HG03460 (cell line): ENCODE measurements at regions not wholly inside any gene's neighbourhood (a gene's known extent, or its start where the extent isn't known, plus 50 kb on each side); places are given as distances from the start of the nearest gene placed in this dataset.

Experiments
- ATAC-seq: cut with Tn5 transposase; IDR thresholded peaks from one replicate; pipeline ENCODE4 v1.9.1; 2021; ENCODE audit not compliant: unreplicated experiment

DNA sequence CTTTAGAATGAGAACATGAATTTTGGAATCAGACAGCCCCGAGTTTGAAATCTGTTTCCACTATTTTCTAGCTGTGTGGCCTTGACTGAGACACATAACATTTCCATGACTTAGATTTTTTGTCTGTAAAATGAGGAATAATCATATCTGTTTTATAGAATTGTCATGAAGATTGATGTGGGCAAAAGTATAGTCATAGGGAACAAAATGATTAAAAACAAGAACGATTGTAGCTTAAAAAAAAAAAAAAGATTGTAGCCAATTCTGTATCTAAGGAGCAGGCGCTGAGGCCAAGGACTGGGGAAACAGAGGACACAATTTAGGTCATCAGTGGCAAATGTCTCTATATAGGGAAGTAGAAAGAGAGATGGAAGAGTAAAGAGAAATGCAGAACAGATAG, 201.6 kb upstream of the C1QTNF7 start:
- no peak for ATAC-seq

GRCh38 chr4:15231265-15232091, 196.4 kb upstream of the C1QTNF7 start:
- ATAC-seq, result peak; percentile 77

DNA sequence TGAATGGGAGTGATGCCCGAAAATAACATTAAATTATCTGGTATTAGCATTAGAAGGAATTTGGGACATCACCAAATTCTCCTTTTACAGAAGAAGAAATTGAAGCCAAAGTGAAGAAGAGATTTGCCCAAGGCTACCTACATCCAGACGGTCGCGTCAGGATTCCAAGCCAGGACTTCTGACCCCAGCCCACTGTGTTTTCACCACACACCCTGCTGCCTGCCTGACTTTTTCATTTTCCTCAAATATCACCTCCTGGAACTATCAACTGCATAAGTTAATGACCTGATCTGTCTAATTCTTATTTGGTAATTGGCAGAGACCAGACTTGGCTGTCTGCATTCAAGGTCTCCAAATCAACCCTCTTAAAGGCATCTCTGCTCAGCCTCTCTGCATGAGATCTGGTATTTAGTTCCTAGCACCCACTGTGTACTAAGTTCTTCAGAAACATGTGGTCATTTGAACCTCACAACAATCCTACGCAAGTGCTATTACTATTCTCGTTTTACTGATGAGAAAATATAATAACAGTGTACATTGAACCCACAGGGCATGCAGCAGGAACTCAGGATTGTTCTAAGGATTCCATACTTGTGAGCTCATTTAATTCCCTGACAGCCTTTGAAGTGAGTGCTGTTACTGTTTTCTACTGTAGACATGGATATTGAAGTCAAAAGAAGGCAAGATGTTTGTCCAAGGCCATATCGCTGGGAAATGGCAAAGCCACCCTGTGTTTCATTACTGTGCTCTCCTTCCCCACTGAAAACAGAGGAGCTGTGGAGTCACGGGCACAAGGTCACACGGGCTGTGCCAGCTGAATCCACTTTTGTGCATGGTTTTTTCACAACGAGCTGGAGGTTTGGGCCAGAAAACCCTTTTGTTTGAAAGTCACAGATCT, 195.2 kb upstream of the C1QTNF7 start:
- ATAC-seq, result no peak

DNA sequence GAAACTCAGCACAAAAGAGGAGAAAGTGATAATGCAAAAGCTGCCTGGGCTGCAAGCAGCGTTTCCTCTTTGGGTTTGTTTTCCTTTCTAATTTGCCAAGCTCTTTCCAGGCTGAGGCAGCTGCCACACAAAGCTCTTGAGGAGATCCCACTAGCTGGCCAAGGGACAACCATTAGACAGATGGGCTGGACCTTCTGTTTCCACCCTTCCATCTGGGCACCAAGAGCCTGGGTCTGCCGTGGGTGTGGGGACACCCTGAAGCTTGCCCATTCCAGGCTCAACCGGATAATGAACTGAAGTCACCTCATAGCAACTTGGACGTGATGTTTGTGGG, 194.6 kb upstream of the C1QTNF7 start:
- peak; percentile 30 for ATAC-seq

GRCh38 chr4:15233626-15234025, 194.2 kb upstream of the C1QTNF7 start:
- ATAC-seq, result peak; percentile 45

- no peak for ATAC-seq
Measured at GRCh38 chr4:15234116-15234855, 193.5 kb upstream of the C1QTNF7 start.

DNA sequence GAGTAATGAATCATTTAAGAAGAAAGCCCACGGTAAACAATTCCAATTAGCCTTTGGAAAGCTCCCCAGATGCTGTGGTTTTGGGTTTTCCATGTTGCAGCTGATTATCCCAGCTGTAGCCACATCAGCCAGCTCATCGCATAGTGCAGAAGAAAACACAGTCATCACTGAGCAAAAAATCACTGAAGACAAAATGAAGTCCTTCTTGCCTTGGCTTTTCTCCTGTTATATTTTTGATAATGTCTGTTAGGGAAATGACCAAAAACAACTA, 193.0 kb upstream of the C1QTNF7 start:
- no peak for ATAC-seq

DNA sequence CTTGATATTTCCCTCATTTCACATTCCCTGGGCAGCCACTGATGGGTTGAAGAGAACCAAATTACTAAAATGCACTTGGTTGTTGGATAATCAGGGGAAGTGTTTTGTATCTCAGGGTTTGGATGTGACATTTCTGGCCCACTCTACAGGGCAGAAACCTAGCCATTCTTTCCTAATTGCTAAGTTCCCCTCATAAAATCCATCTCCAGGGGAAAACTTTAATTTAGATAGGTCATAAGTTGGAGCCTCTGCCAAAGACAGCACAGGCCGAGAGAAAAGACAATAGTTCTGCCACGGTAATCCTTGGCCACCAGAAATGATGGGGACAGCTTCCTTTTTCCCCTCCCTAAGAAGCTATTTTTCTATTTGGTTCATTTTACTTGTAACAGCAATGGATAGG, 192.7 kb upstream of the C1QTNF7 start:
- ATAC-seq, result no peak

GRCh38 chr4:15237648-15238230, 190.1 kb upstream of the C1QTNF7 start:
- no peak for ATAC-seq

DNA sequence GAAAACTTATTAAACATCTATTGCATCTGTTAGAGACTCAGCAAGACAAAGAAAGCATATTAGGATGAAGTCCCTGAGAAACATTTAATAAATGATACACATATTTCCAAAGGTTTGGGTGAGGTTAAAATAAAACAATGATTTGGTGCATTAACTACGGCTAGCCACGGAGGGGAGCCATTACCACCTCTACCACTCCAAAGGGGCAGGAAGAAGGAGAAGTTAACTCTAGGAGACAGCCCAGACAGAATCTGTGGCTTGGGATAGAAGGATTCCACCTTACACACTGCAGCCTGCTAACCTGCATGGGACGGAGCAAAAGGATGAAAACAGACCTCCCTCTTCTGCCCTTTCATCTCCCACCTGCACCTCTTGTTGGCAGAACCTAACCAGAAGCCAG, 189.1 kb upstream of the C1QTNF7 start:
- no peak for ATAC-seq

- ATAC-seq, result no peak
Measured at GRCh38 chr4:15239866-15240265, 188.0 kb upstream of the C1QTNF7 start.

GRCh38 chr4:15240764-15241163, 187.1 kb upstream of the C1QTNF7 start:
- ATAC-seq, result no peak

- no peak for ATAC-seq
Measured at GRCh38 chr4:15242021-15242420, 185.8 kb upstream of the C1QTNF7 start.

DNA sequence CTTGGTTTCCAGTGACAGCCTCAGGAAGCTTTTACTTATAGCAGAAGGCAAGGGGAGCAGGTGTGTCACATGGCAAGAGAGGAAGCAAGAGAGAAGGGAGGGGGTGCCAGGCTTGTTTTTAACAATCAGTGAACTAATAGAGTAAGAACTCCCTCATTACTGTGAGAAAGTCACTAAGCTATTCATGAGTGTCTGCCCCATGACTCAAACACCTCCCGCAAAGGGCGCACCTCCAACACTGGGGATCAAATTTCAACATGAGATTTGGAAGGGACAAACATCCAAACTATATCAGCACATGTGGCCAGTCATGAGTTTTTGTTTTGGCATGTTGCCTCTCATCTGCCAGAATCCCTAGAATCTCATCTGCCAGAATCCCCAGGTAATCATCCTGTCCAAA, 183.5 kb upstream of the C1QTNF7 start:
- ATAC-seq, result no peak

GRCh38 chr4:15245006-15245530, 182.8 kb upstream of the C1QTNF7 start:
- no peak for ATAC-seq

DNA sequence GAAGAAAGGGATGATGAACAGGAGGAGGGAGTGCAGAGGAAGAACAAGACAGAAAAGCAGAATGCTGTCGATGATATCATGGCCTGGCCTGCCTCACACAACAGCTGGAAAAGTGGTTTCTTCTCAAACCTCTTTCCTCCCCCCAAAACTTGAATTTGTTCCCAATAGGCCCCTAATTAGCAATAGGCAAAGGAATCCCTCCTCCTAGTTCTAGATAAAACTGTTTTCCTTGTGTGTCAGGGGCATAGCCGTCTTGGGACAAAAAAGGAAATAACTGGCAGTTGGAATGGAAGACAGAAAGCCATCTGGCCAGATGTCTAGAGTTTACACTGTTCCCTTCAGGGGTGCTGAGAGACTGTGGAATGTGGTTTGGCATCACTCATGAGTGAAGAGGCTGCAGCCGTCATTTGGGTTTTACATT, 177.8 kb upstream of the C1QTNF7 start:
- no peak for ATAC-seq

GRCh38 chr4:15253349-15253748, 174.5 kb upstream of the C1QTNF7 start:
- ATAC-seq, result peak; percentile 83

DNA sequence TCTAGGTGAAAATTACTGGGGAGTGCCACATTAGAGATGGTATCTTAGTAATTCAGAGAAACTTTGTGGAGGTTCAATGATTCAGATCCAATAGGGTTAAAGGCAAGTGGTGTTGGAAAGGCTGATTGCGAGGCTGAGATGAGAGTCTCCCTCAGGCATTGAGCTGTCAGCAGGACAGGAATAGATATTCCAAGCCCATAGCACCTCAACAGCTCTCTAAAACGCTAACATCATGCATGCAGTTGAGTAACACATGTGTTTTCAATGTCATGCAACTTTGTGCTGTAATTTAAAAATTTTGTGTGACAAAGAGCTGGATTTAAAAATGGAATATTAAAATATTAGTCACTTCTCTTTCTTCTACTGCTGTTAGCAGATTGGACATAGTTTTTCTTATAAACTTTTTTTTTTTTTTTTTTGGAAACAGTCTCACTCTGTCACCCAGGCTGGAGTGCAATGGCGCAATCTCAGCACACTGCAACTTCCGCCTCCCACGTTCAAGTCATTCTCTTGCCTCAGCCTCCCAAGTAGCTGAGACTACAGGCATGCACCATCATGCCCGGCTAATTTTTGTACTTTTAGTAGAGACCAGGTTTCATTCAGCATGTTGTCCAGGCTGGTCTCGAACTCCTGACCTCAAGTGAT, 173.5 kb upstream of the C1QTNF7 start:
- no peak for ATAC-seq

DNA sequence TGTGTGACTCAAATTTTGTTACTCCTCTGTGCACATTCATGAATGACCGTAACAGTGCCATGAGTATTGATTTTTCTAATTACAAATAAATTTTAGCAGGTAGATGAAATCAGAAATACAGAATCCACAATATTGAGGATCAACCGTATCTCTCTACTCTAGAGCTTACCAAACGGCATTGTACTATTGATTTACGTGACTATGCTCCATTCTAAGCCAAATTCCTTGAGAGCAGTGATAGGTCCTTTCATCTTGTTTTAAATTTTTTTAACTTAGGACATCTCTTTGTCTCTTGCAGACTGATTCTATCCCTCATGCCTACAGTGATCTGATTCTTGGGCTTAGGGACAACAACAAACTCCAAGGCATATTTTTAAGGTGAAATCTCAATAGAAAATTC, 172.3 kb upstream of the C1QTNF7 start:
- no peak for ATAC-seq

DNA sequence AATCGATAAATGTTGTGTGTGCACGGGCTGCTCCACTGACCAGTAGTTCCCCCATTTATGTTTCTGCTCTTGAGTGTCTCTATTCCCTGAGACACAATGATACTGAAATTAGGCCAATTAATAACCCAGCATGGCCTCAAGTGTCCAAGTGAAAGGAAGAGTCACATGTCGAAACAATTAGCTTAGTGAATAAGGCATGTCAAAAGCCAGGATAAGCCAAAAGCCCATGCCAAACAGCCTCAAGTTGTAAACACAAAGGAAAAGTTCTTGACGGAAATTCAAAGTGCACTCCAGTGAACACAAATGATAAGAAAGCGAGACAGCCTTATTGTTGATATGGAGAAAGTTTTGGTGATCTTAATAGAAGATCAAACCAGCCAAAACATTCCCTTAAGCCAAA, 167.1 kb upstream of the C1QTNF7 start:
- ATAC-seq, result no peak

DNA sequence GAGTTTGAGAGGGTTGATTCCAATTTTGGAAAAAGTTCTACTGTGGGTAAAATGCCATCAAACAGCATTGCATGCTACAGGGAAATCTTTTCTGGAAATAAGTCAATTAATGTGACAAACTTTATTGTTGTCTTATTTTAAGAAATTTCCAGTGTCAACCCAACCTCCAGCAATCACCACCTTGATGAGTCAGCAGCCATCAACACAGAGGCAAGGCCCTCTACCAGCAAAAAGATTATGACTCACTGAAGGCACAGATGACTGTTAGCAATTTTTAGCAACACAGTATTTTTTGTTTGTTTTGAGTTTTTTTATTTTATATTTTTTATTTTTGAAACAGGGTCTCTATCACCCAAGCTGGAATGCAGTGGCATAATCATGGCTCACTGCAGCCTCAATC, 165.4 kb upstream of the C1QTNF7 start:
- no peak for ATAC-seq
